ENCODE measurements at regions not wholly inside any gene's neighbourhood (a gene's known extent, or its start where the extent isn't known, plus 50 kb on each side); places are given as distances from the start of the nearest gene placed in this dataset.

DNA sequence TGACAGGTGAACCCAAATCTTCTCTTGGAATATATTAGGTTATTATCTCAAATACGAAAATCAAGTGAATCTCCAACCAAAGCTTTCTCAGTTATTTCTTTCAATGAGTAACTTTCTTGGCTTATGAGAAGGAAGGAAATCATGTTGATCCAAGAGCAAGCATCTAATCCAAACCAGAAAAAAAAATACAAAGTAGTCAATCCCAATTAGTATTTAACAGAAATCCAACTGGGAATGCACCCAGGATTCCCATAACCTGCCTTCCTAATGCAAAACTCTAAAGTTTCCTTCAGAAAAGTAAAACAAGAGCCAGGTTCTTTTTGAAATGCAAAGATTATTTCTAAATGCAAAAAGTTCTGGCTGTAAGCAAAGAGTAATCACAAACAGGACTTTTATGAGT, 289.3 kb downstream of the SHOX2 start:
- no peak overlapping the region for H3K4me3 ChIP-seq (ENCODE audit: low read depth, low read length)
- TF ChIP-seq CTCF (conservative IDR thresholded peaks at IDR 0.05; ENCODE audit: low read depth, low read length), result no peak
- DNase-seq (ENCODE audit: low read depth), result no peak

DNA sequence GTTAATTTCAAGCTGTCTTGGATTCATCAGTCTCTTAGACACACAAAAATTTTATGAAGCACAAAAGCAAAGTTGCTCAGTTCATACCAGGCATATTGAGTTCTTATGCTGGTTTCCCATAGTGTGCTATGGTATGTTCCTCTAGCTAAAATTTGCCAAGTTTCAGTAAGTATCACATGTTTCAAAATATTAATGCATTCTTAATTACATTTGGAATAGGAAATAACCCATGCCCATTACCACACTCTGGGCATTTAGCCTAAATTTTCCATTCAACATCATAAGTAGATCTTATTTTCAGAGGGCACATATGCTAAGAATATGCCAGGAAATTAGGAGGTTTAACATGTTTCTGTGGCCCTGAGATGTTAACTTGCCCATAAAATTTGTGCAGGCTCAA, 289.9 kb downstream of the SHOX2 start:
- no peak for TF ChIP-seq CTCF (conservative IDR thresholded peaks at IDR 0.05; ENCODE audit: low read depth, low read length)
- no peak overlapping the region for H3K4me3 ChIP-seq (ENCODE audit: low read depth, low read length)
- no peak for DNase-seq (ENCODE audit: low read depth)

GRCh38 chr3:157815739-157816138, 290.5 kb downstream of the SHOX2 start:
- no peak for DNase-seq (ENCODE audit: low read depth)
- no peak for TF ChIP-seq CTCF (conservative IDR thresholded peaks at IDR 0.05; ENCODE audit: low read depth, low read length)
- no peak overlapping the region for H3K4me3 ChIP-seq (ENCODE audit: low read depth, low read length)

DNA sequence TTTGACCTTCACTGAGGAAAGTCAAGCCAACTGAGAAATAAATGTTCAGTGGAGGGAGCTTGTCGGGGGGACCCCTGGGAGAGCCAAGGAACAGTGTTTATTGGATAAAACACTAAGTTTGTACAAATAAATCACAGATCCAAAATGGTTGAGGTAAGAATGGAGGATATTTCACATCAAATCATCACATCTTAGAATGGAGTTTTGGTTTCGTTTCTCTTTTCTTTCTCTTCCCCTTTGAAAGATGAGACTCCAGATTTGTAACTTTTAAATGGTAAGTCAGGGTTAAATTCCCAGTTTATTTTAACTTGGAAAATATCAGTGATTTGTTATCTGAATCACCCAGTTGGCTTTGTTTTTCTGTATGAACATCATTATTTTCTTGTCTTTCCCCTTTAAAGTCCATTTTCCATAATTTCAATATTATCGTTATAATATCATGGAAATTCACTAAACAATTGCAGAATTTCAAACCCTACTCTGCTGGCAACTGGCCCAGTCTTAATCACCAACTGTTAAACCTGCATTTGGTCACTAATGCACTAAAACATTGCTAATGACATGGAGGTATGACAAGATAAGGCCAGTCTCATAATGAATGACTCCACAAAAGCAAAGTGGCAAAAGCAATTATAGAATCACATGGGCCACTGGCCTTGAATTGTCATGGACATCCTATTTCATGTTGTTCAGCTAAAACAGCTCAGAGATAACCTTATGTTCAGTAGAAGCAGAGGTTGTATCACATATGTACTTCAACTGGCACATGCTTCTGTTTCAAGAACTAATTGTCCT, 295.1 kb downstream of the SHOX2 start:
- no peak for TF ChIP-seq CTCF (conservative IDR thresholded peaks at IDR 0.05; ENCODE audit: low read depth, low read length)
- no peak for DNase-seq (ENCODE audit: low read depth)

DNA sequence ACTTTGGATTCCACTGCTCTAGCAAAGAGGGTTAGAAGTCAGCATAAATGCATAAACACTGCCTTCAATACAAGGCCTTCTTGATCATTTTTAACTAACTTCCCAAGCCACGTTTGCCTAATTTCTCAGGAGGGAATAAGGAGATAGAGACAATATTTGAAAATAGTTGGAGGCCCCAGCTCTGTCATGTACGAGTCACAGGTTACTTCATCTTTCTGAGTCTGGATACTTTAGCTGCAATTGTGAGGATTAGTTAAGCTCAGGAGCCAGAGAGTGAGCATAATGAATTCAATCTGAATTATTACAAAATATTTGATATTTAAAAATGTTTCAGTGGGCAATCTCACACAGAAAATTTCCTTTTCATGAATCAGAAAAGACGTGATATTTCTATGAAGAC, 298.9 kb downstream of the SHOX2 start:
- TF ChIP-seq CTCF (conservative IDR thresholded peaks at IDR 0.05; ENCODE audit: low read depth, low read length), result no peak
- no peak overlapping the region for H3K4me3 ChIP-seq (ENCODE audit: low read depth, low read length)
- no peak for DNase-seq (ENCODE audit: low read depth)

More for the DNA sequence above, 295.1 kb downstream of the SHOX2 start:
- H3K4me3 ChIP-seq (ENCODE audit: low read depth, low read length), result no peak overlapping the region

- DNase-seq (ENCODE audit: low read depth), result no peak
- TF ChIP-seq CTCF (conservative IDR thresholded peaks at IDR 0.05; ENCODE audit: low read depth, low read length), result no peak
- H3K4me3 ChIP-seq (ENCODE audit: low read depth, low read length), result no peak overlapping the region
Measured at GRCh38 chr3:157805538-157805937, 300.7 kb downstream of the SHOX2 start.

DNA sequence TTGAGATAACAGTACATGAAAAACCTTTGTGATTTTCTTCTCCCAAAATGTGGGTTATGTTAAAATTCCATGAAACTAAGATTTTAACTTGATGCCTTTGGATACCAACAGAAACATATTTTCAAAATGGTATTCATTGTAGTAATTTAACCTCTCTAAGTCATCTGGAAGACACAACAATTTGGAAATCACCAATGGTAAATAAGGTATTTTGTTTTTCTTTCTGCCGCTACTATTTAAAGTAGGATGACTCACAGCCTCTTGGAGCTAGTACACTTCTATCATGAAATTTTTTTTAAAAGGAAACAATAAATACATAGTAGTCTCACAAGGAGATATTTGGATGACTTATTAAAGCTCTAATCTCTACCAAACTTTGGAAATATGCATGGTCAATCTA, 291.6 kb upstream of the VEPH1 start:
- no peak overlapping the region for H3K4me3 ChIP-seq (ENCODE audit: low read depth, low read length)
- DNase-seq (ENCODE audit: low read depth), result no peak
- no peak for TF ChIP-seq CTCF (conservative IDR thresholded peaks at IDR 0.05; ENCODE audit: low read depth, low read length)
